ENCODE measurements at regions not wholly inside any gene's neighbourhood (a gene's known extent, or its start where the extent isn't known, plus 50 kb on each side); places are given as distances from the start of the nearest gene placed in this dataset.
A peak's percentile ranks its signal among the peaks of the same experiment; 100 is the strongest.

DNA sequence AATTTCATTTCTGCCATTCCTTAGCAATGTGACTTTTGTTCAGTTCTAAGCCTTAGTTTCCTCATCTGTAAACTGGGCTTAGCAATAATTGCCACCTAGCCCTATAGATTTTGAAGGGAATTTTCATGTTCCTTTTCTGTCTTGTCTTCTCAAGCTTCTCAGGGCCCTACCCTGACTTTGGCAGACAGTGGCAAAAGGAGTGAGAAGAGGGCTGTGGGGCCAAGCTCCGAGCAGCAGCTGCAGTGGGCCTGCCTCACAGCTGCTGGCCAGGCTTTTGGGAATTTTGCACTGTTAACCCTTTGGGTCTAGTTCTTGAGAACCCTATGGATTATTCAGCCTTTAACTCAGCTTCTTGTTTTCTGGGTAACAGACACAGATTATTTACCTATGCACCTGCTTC is 67.6 kb upstream of the IGSF1 start:
- Mint-ChIP-seq H3K4me1 (ENCODE audit: unreplicated experiment) (no peaks in the 10 kb centered on the region), H3K9me3 (no peaks in the 10 kb centered on the region), H3K36me3 (no peaks in the 10 kb centered on the region), H3K27ac (no peak overlapping the region), H3K4me3 (no peak overlapping the region), H3K27me3 (no peaks in the 10 kb centered on the region)
- TF ChIP-seq, protein P1, sequence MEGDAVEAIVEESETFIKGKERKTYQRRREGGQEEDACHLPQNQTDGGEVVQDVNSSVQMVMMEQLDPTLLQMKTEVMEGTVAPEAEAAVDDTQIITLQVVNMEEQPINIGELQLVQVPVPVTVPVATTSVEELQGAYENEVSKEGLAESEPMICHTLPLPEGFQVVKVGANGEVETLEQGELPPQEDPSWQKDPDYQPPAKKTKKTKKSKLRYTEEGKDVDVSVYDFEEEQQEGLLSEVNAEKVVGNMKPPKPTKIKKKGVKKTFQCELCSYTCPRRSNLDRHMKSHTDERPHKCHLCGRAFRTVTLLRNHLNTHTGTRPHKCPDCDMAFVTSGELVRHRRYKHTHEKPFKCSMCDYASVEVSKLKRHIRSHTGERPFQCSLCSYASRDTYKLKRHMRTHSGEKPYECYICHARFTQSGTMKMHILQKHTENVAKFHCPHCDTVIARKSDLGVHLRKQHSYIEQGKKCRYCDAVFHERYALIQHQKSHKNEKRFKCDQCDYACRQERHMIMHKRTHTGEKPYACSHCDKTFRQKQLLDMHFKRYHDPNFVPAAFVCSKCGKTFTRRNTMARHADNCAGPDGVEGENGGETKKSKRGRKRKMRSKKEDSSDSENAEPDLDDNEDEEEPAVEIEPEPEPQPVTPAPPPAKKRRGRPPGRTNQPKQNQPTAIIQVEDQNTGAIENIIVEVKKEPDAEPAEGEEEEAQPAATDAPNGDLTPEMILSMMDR (conservative IDR thresholded peaks at IDR 0.05) = no peak
- no peak for DNase-seq (ENCODE audit: extremely low spot score, unreplicated experiment)

- TF ChIP-seq, protein P1 (conservative IDR thresholded peaks at IDR 0.05) = no peak
- H3K4me1 Mint-ChIP-seq (ENCODE audit: unreplicated experiment) = no peaks in the 10 kb centered on the region
- no peaks in the 10 kb centered on the region for H3K36me3 Mint-ChIP-seq
- DNase-seq (ENCODE audit: extremely low spot score, unreplicated experiment) = no peak
- H3K27me3 Mint-ChIP-seq = no peaks in the 10 kb centered on the region
- H3K27ac Mint-ChIP-seq = no peak overlapping the region
- H3K9me3 Mint-ChIP-seq = no peaks in the 10 kb centered on the region
- H3K4me3 Mint-ChIP-seq = no peak overlapping the region
Measured at GRCh38 chrX:131359611-131360010, 70.5 kb upstream of the IGSF1 start.

DNA sequence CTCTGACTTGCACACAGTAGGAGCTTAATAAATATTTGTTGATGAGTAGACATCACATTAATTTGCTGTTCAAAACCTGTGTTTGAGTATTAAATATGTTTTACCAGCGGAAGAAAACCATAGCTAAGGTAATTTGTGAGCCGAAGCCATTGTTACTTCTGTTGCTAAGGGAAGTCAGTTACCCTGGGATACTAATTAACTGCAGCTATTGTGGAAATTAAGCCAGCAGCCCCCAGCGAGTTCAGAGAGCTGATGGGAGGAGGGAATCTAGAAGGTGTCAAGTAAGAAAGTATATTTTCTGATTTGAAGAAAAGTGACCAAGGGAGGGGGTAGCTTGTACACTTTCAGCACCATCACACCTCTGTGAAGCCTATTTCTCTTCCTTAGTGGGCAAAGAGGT is 76.7 kb upstream of the IGSF1 start:
- H3K4me1 Mint-ChIP-seq (ENCODE audit: unreplicated experiment) = peaks cover 6% of the 10 kb centered on the region
- no peaks in the 10 kb centered on the region for H3K27me3 Mint-ChIP-seq
- H3K36me3 Mint-ChIP-seq = no peaks in the 10 kb centered on the region
- H3K4me3 Mint-ChIP-seq = no peak overlapping the region
- DNase-seq (ENCODE audit: extremely low spot score, unreplicated experiment) = no peak
- H3K27ac Mint-ChIP-seq = no peak overlapping the region
- TF ChIP-seq, protein P1 (conservative IDR thresholded peaks at IDR 0.05) = no peak
- no peaks in the 10 kb centered on the region for H3K9me3 Mint-ChIP-seq

GRCh38 chrX:131366407-131366806 is 77.3 kb upstream of the IGSF1 start:
- H3K4me1 Mint-ChIP-seq (ENCODE audit: unreplicated experiment) = peaks cover 6% of the 10 kb centered on the region
- peak overlapping the region; percentile 7 for H3K27ac Mint-ChIP-seq
- no peak overlapping the region for H3K4me3 Mint-ChIP-seq
- TF ChIP-seq, protein P1 (conservative IDR thresholded peaks at IDR 0.05) = peak; percentile 55
- H3K27me3 Mint-ChIP-seq = no peaks in the 10 kb centered on the region
- no peaks in the 10 kb centered on the region for H3K9me3 Mint-ChIP-seq
- H3K36me3 Mint-ChIP-seq = no peaks in the 10 kb centered on the region
- no peak for DNase-seq (ENCODE audit: extremely low spot score, unreplicated experiment)

DNA sequence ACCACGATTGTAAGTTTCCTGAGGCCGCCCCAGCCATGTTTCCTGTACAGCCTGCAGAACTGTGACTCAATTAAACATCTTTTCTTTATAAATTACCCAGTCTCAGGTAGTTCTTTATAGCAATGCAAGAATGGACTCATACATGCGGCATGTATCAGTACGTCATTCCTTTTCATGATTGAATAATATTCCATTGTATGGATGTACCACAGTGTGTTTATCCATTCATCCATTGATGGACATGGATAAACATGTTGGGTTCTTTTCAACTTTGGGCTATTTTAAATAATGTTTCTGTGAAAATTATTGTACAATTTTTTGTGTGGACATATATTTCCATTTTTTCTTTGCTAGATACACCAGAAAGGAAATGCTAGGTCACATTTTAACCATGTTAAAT is 99.2 kb upstream of the IGSF1 start:
- TF ChIP-seq, protein P1 (conservative IDR thresholded peaks at IDR 0.05) = no peak
- Mint-ChIP-seq H3K27ac (no peak overlapping the region), H3K4me3 (no peak overlapping the region), H3K27me3 (no peaks in the 10 kb centered on the region), H3K4me1 (ENCODE audit: unreplicated experiment) (no peaks in the 10 kb centered on the region), H3K36me3 (peaks cover 29% of the 10 kb centered on the region), H3K9me3 (peaks cover 11% of the 10 kb centered on the region)
- no peak for DNase-seq (ENCODE audit: extremely low spot score, unreplicated experiment)

GRCh38 chrX:131392666-131393065 is 103.6 kb upstream of the IGSF1 start:
- Mint-ChIP-seq H3K9me3 (peaks cover 11% of the 10 kb centered on the region), H3K36me3 (peaks cover 16% of the 10 kb centered on the region), H3K27me3 (no peaks in the 10 kb centered on the region), H3K4me3 (no peak overlapping the region), H3K27ac (no peak overlapping the region), H3K4me1 (ENCODE audit: unreplicated experiment) (no peaks in the 10 kb centered on the region)
- TF ChIP-seq, protein P1 (conservative IDR thresholded peaks at IDR 0.05) = no peak
- no peak for DNase-seq (ENCODE audit: extremely low spot score, unreplicated experiment)
